ENCODE measurements at regions not wholly inside any gene's neighbourhood (a gene's known extent, or its start where the extent isn't known, plus 50 kb on each side); places are given as distances from the start of the nearest gene placed in this dataset.
A peak's percentile ranks its signal among the peaks of the same experiment; 100 is the strongest.
"Not testable (repeated sequence)": the region's sequence is repeated elsewhere in the genome, so short reads cannot be mapped to it uniquely, and the experiment has no call there.

DNA sequence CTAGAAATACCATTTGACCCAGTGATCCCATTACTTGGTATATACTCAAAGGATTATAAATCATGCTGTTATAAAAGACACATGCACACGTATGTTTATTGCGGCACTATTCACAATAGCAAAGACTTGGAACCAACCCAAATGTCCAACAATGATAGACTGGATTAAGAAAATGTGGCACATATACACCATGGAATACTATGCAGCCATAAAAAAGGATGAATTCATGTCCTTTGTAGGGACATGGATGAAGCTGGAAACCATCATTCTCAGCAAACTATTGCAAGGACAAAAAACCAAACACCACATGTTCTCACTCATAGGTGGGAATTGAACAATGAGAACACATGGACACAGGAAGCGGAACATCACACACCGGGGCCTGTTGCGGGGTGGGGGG is 131.5 kb downstream of the ZFAND4 start:
- POLR2A ChIA-PET; CTCF ChIA-PET; H3K9me3 ChIP-seq (ENCODE audit: control insufficient read depth, insufficient read depth, low read depth, low read length); H3K36me3 ChIP-seq (ENCODE audit: control insufficient read depth in 2 of 2, insufficient read depth in 1 of 2, low read length in 2 of 2); H3K4me1 ChIP-seq (ENCODE audit: control insufficient read depth, insufficient read depth, low read length); H3K27ac ChIP-seq (ENCODE audit: extremely low read depth, low read depth, low read length); H3K4me3 ChIP-seq (ENCODE audit: low read depth, low read length): not testable (repeated sequence)
- peak; percentile 59; the same call in 1 of the 2 replicates for TF ChIP-seq ZNF146 (tag by site-specific recombination; IDR thresholded peaks at IDR 0.05)

DNA sequence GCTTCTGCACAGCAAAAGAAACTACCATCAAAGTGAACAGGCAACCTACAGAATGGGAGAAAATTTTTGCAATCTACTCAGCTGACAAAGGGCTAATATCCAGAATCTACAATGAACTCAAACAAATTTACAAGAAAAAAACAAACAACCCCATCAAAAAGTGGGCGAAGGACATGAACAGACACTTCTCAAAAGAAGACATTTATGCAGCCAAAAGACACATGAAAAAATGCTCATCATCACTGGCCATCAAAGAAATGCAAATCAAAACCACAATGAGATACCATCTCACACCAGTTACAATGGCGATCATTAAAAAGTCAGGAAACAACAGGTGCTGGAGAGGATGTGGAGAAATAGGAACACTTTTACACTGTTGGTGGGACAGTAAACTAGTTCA is 132.0 kb downstream of the ZFAND4 start:
- POLR2A ChIA-PET: not testable (repeated sequence)

DNA sequence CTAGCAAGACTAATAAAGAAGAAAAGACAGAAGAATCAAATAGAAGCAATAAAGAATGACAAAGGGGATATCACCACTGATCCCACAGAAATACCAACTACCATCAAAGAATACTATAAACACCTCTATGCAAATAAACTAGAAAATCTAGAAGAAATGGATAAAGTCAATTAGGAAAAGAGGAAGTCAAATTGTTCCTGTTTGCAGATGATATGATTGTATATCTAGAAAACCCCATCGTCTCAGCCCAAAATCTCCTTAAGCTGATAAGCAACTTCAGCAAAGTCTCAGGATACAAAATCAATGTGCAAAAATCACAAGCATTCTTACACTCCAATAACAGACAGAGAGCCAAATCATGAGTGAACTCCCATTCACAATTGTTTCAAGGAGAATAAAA is 133.0 kb downstream of the ZFAND4 start:
- CTCF ChIA-PET: interaction anchor here (0.6 kb wide), 1 partner anchor 29 kb away, joined by 3 read pairs; no protein-coding TSS in a partner anchor
- POLR2A ChIA-PET; H3K4me3 ChIP-seq (ENCODE audit: low read depth, low read length); H3K9me3 ChIP-seq (ENCODE audit: control insufficient read depth, insufficient read depth, low read depth, low read length); H3K36me3 ChIP-seq (ENCODE audit: control insufficient read depth in 2 of 2, insufficient read depth in 1 of 2, low read length in 2 of 2); H3K4me1 ChIP-seq (ENCODE audit: control insufficient read depth, insufficient read depth, low read length); H3K27ac ChIP-seq (ENCODE audit: extremely low read depth, low read depth, low read length): not testable (repeated sequence)

More for the DNA sequence above, 132.0 kb downstream of the ZFAND4 start:
- H3K9me3 ChIP-seq (ENCODE audit: control insufficient read depth, insufficient read depth, low read depth, low read length); H3K36me3 ChIP-seq (ENCODE audit: control insufficient read depth in 2 of 2, insufficient read depth in 1 of 2, low read length in 2 of 2); H3K27ac ChIP-seq (ENCODE audit: extremely low read depth, low read depth, low read length); CTCF ChIA-PET; H3K4me1 ChIP-seq (ENCODE audit: control insufficient read depth, insufficient read depth, low read length); H3K4me3 ChIP-seq (ENCODE audit: low read depth, low read length): not testable (repeated sequence)

DNA sequence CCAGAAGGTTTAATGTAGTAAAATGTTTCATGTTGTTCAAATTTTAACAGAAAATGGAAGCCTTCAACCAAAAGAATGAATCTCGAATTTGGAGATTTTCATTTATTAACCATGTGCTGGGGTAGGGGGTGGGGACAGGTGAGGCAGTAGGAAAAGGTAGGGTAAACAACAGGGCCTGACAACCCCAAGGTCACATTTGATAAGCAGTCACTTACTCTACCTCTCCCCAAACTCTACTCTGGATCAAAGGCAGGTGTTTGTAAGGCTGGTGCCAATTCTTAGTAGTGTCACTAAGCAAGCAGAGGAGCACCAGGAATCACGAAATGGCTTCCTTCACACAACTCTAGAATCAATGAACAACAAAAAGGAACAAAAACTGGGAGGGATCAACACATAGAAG is 138.0 kb downstream of the ZFAND4 start:
- H3K36me3 ChIP-seq (ENCODE audit: control insufficient read depth in 2 of 2, insufficient read depth in 1 of 2, low read length in 2 of 2): no peaks in the 10 kb centered on the region
- H3K27ac ChIP-seq (ENCODE audit: extremely low read depth, low read depth, low read length): no peak overlapping the region
- no peaks in the 10 kb centered on the region for H3K9me3 ChIP-seq (ENCODE audit: control insufficient read depth, insufficient read depth, low read depth, low read length)
- CTCF ChIA-PET: no interaction called here
- no peaks in the 10 kb centered on the region for H3K4me1 ChIP-seq (ENCODE audit: control insufficient read depth, insufficient read depth, low read length)
- H3K4me3 ChIP-seq (ENCODE audit: low read depth, low read length): no peak overlapping the region
- POLR2A ChIA-PET: no interaction called here
- TF ChIP-seq ZNF558 (tag by site-specific recombination; IDR thresholded peaks at IDR 0.05): no peak
- no peak for TF ChIP-seq TCF7L2 (IDR thresholded peaks at IDR 0.05; ENCODE audit: borderline replicate concordance, low read depth, low read length)
- TF ChIP-seq ZBTB17 (tag by site-specific recombination; IDR thresholded peaks at IDR 0.05): no peak
- no peak for TF ChIP-seq ZNF776 (tag by site-specific recombination; IDR thresholded peaks at IDR 0.05; ENCODE audit: borderline replicate concordance)
- TF ChIP-seq HOXA7 (CRISPR knock-in tag; IDR thresholded peaks at IDR 0.05; ENCODE audit: borderline replicate concordance): no peak
- no peak for TF ChIP-seq GLIS2 (tag by site-specific recombination; IDR thresholded peaks at IDR 0.05)
- TF ChIP-seq ZSCAN30 (tag by site-specific recombination; IDR thresholded peaks at IDR 0.05): no peak
- TF ChIP-seq ZNF175 (tag by site-specific recombination; IDR thresholded peaks at IDR 0.05): no peak
- TF ChIP-seq, protein P1, sequence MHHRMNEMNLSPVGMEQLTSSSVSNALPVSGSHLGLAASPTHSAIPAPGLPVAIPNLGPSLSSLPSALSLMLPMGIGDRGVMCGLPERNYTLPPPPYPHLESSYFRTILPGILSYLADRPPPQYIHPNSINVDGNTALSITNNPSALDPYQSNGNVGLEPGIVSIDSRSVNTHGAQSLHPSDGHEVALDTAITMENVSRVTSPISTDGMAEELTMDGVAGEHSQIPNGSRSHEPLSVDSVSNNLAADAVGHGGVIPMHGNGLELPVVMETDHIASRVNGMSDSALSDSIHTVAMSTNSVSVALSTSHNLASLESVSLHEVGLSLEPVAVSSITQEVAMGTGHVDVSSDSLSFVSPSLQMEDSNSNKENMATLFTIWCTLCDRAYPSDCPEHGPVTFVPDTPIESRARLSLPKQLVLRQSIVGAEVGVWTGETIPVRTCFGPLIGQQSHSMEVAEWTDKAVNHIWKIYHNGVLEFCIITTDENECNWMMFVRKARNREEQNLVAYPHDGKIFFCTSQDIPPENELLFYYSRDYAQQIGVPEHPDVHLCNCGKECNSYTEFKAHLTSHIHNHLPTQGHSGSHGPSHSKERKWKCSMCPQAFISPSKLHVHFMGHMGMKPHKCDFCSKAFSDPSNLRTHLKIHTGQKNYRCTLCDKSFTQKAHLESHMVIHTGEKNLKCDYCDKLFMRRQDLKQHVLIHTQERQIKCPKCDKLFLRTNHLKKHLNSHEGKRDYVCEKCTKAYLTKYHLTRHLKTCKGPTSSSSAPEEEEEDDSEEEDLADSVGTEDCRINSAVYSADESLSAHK (tag by site-specific recombination; IDR thresholded peaks at IDR 0.05): no peak
- no peak for TF ChIP-seq ZNF530 (tag by site-specific recombination; IDR thresholded peaks at IDR 0.05; ENCODE audit: low read depth)
- TF ChIP-seq, protein P2, sequence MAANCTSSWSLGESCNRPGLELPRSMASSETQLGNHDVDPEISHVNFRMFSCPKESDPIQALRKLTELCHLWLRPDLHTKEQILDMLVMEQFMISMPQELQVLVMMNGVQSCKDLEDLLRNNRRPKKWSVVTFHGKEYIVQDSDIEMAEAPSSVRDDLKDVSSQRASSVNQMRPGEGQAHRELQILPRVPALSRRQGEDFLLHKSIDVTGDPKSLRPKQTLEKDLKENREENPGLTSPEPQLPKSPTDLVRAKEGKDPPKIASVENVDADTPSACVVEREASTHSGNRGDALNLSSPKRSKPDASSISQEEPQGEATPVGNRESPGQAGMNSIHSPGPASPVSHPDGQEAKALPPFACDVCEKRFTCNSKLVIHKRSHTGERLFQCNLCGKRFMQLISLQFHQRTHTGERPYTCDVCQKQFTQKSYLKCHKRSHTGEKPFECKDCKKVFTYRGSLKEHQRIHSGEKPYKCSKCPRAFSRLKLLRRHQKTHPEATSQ (tag by site-specific recombination; IDR thresholded peaks at IDR 0.05): no peak
- TF ChIP-seq ZNF548 (tag by site-specific recombination; IDR thresholded peaks at IDR 0.05): no peak
- TF ChIP-seq ZBTB21 (tag by site-specific recombination; IDR thresholded peaks at IDR 0.05): no peak
- TF ChIP-seq ZNF544 (tag by site-specific recombination; IDR thresholded peaks at IDR 0.05): no peak
- TF ChIP-seq, protein P3, sequence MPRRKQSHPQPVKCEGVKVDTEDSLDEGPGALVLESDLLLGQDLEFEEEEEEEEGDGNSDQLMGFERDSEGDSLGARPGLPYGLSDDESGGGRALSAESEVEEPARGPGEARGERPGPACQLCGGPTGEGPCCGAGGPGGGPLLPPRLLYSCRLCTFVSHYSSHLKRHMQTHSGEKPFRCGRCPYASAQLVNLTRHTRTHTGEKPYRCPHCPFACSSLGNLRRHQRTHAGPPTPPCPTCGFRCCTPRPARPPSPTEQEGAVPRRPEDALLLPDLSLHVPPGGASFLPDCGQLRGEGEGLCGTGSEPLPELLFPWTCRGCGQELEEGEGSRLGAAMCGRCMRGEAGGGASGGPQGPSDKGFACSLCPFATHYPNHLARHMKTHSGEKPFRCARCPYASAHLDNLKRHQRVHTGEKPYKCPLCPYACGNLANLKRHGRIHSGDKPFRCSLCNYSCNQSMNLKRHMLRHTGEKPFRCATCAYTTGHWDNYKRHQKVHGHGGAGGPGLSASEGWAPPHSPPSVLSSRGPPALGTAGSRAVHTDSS (tag by site-specific recombination; IDR thresholded peaks at IDR 0.05): no peak
- TF ChIP-seq, protein P4, sequence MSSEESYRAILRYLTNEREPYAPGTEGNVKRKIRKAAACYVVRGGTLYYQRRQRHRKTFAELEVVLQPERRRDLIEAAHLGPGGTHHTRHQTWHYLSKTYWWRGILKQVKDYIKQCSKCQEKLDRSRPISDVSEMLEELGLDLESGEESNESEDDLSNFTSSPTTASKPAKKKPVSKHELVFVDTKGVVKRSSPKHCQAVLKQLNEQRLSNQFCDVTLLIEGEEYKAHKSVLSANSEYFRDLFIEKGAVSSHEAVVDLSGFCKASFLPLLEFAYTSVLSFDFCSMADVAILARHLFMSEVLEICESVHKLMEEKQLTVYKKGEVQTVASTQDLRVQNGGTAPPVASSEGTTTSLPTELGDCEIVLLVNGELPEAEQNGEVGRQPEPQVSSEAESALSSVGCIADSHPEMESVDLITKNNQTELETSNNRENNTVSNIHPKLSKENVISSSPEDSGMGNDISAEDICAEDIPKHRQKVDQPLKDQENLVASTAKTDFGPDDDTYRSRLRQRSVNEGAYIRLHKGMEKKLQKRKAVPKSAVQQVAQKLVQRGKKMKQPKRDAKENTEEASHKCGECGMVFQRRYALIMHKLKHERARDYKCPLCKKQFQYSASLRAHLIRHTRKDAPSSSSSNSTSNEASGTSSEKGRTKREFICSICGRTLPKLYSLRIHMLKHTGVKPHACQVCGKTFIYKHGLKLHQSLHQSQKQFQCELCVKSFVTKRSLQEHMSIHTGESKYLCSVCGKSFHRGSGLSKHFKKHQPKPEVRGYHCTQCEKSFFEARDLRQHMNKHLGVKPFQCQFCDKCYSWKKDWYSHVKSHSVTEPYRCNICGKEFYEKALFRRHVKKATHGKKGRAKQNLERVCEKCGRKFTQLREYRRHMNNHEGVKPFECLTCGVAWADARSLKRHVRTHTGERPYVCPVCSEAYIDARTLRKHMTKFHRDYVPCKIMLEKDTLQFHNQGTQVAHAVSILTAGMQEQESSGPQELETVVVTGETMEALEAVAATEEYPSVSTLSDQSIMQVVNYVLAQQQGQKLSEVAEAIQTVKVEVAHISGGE (tag by site-specific recombination; conservative IDR thresholded peaks at IDR 0.05; ENCODE audit: low read depth): no peak
- TF ChIP-seq REPIN1 (tag by site-specific recombination; IDR thresholded peaks at IDR 0.05; ENCODE audit: low read depth): no peak
- TF ChIP-seq ZNF658 (tag by site-specific recombination; IDR thresholded peaks at IDR 0.05): no peak

Data from HEK293 (cell line).